PC-3 (cell line): ENCODE measurements at regions not wholly inside any gene's neighbourhood (a gene's known extent, or its start where the extent isn't known, plus 50 kb on each side); places are given as distances from the start of the nearest gene placed in this dataset.

Source experiments
- ATAC-seq: fragments of 200-7000 bp; cut with Tn5 transposase; 2 replicates; pipeline ENCODE4 v1.9.1; 2020; ENCODE audit warnings: mild to moderate bottlenecking, moderate library complexity
- BruUV-seq: library from RNA; stranded (reverse); fragments of 400-500 nt; replicated peaks from 2 replicates; lab custom pipeline; 2021; lab: Mats Ljungman, UMichigan
- CTCF ChIA-PET: fragments of 300-600 bp; sonication (Branson Sonifier 250); formaldehyde crosslinking; loops from one replicate; lab custom pipeline; 2022; ENCODE audit warnings: antibody characterized with exemption; lab: Charles Lee
- POLR2A ChIA-PET: fragments of 300-600 bp; sonication (Branson Sonifier 250); formaldehyde crosslinking; loops from one replicate; lab custom pipeline; 2022; ENCODE audit warnings: antibody characterized with exemption; ENCODE audit not compliant: unreplicated experiment; lab: Charles Lee
- DNase-seq: peaks from one replicate; pipeline ENCODE4 v3.0.0-alpha.2; 2015
- H2AFZ ChIP-seq: fragments of 300-600 bp; sonication (generic); 2 replicates; pipeline ENCODE4 v1.6.0; 2016; ENCODE audit warnings: antibody characterized with exemption, low read length
- H3F3A ChIP-seq: fragments of 300-600 bp; sonication (generic); one replicate; pipeline ENCODE4 v1.6.0; 2017; ENCODE audit warnings: antibody characterized with exemption, low read length, control low read depth, mild to moderate bottlenecking; ENCODE audit not compliant: unreplicated experiment
- H3K27ac ChIP-seq: fragments of 300-600 bp; sonication (generic); 2 replicates; pipeline ENCODE4 v1.5.1; 2016; ENCODE audit warnings: mild to moderate bottlenecking, low read length
- H3K27me3 ChIP-seq: fragments of 300-600 bp; sonication (generic); 2 replicates; pipeline ENCODE4 v1.6.1; 2016; ENCODE audit warnings: low read length, mixed read lengths
- H3K36me3 ChIP-seq: fragments of 300-600 bp; sonication (generic); 2 replicates; pipeline ENCODE4 v1.6.1; 2016; ENCODE audit warnings: low read depth, mixed run types, low read length, mixed read lengths
- H3K4me1 ChIP-seq: fragments of 300-600 bp; sonication (generic); 2 replicates; pipeline ENCODE4 v1.5.1; 2016; ENCODE audit warnings: low read length; ENCODE audit not compliant: insufficient read depth
- H3K4me2 ChIP-seq: fragments of 300-600 bp; sonication (generic); 2 replicates; pipeline ENCODE4 v1.6.0; 2016; ENCODE audit warnings: low read length
- H3K4me3 ChIP-seq: fragments of 300-600 bp; sonication (generic); 2 replicates; pipeline ENCODE4 v1.5.1; 2016; ENCODE audit warnings: mild to moderate bottlenecking, low read length, mixed read lengths
- H3K79me2 ChIP-seq: fragments of 300-600 bp; sonication (generic); 2 replicates; pipeline ENCODE4 v1.6.1; 2017; ENCODE audit warnings: low read length, mixed read lengths
- H3K9ac ChIP-seq: fragments of 300-600 bp; sonication (generic); 2 replicates; pipeline ENCODE4 v1.6.0; 2016; ENCODE audit warnings: mild to moderate bottlenecking, low read length
- H3K9me2 ChIP-seq: fragments of 300-600 bp; sonication (generic); replicated peaks from 2 replicates; pipeline ENCODE4 v1.6.1; 2016; ENCODE audit warnings: mixed run types, low read length, mixed read lengths
- H3K9me3 ChIP-seq: fragments of 300-600 bp; sonication (generic); 2 replicates; pipeline ENCODE4 v1.6.1; 2016; ENCODE audit warnings: low read length, mixed read lengths
- H4K20me1 ChIP-seq: fragments of 300-600 bp; sonication (generic); 2 replicates; pipeline ENCODE4 v1.6.1; 2016; ENCODE audit warnings: low read length, mixed read lengths
- EZH2 ChIP-seq: fragments of 300-600 bp; sonication (generic); IDR thresholded peaks from one replicate; pipeline ENCODE4 v1.6.1; 2017; ENCODE audit warnings: antibody characterized with exemption, mild to moderate bottlenecking, low read length; ENCODE audit not compliant: unreplicated experiment
- EZH2phosphoT487 ChIP-seq: fragments of 300-600 bp; sonication (generic); IDR thresholded peaks from 2 replicates; pipeline ENCODE4 v1.6.1; 2018; ENCODE audit warnings: mild to moderate bottlenecking, antibody characterized with exemption, low read length, borderline replicate concordance
- intact Hi-C: fragments of 100-400 bp; cut with micrococcal nuclease; formaldehyde crosslinking; loops from 2 replicates; pipeline ENCODE4 v1.9.0; 2023
- TF ChIP-seq, protein P1 (sequence below): fragments of 300-600 bp; sonication (generic); conservative IDR thresholded peaks from 2 replicates; pipeline ENCODE4 v1.5.1; 2017; ENCODE audit warnings: antibody characterized with exemption, low read depth, mild to moderate bottlenecking, low read length

DNA sequence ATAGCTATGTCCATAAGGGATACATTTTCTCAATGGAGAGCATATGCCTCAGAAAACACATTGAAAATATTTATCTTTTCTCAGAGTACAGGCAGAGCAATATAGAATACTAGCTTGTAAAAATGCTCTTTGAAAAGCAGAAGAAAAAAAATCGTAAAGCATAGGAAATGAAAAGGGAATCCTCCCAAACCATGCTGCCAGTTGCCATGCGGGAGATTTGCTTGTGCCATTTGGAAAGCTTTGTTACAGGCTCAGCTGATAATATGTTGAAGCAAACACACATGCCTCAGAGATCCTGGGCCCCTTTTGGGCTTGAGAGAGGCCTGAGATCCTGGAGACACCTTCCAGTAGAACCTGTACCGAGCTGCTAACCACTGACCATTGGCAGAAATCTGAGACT, 697.1 kb downstream of the BCL11A start:
- no peaks in the 10 kb centered on the region for H3K9me3 ChIP-seq
- H4K20me1 ChIP-seq = no peaks in the 10 kb centered on the region
- no peaks in the 10 kb centered on the region for H3K36me3 ChIP-seq
- H3K27ac ChIP-seq = no peak overlapping the region
- ATAC-seq (no peak), DNase-seq (no peak)
- no peaks in the 10 kb centered on the region for H3F3A ChIP-seq
- no peaks in the 10 kb centered on the region for H3K27me3 ChIP-seq
- intact Hi-C loops = no loop called here
- no peak overlapping the region for H2AFZ ChIP-seq
- CTCF ChIA-PET = no interaction called here
- H3K4me2 ChIP-seq = no peak overlapping the region
- no peaks in the 10 kb centered on the region for H3K79me2 ChIP-seq
- no peak overlapping the region for H3K4me3 ChIP-seq
- H3K4me1 ChIP-seq = no peaks in the 10 kb centered on the region
- H3K9me2 ChIP-seq = no peaks in the 10 kb centered on the region
- no TSS peak for BruUV-seq
- TF ChIP-seq EZH2phosphoT487 = no peak
- TF ChIP-seq, protein P1, sequence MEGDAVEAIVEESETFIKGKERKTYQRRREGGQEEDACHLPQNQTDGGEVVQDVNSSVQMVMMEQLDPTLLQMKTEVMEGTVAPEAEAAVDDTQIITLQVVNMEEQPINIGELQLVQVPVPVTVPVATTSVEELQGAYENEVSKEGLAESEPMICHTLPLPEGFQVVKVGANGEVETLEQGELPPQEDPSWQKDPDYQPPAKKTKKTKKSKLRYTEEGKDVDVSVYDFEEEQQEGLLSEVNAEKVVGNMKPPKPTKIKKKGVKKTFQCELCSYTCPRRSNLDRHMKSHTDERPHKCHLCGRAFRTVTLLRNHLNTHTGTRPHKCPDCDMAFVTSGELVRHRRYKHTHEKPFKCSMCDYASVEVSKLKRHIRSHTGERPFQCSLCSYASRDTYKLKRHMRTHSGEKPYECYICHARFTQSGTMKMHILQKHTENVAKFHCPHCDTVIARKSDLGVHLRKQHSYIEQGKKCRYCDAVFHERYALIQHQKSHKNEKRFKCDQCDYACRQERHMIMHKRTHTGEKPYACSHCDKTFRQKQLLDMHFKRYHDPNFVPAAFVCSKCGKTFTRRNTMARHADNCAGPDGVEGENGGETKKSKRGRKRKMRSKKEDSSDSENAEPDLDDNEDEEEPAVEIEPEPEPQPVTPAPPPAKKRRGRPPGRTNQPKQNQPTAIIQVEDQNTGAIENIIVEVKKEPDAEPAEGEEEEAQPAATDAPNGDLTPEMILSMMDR = no peak
- no peak for TF ChIP-seq EZH2
- H3K9ac ChIP-seq = no peak overlapping the region
- POLR2A ChIA-PET = no interaction called here

- H3K9me3 ChIP-seq = no peaks in the 10 kb centered on the region
- intact Hi-C loops = no loop called here
Observed at GRCh38 chr2:59853032-59853431, 700.4 kb downstream of the BCL11A start.

DNA sequence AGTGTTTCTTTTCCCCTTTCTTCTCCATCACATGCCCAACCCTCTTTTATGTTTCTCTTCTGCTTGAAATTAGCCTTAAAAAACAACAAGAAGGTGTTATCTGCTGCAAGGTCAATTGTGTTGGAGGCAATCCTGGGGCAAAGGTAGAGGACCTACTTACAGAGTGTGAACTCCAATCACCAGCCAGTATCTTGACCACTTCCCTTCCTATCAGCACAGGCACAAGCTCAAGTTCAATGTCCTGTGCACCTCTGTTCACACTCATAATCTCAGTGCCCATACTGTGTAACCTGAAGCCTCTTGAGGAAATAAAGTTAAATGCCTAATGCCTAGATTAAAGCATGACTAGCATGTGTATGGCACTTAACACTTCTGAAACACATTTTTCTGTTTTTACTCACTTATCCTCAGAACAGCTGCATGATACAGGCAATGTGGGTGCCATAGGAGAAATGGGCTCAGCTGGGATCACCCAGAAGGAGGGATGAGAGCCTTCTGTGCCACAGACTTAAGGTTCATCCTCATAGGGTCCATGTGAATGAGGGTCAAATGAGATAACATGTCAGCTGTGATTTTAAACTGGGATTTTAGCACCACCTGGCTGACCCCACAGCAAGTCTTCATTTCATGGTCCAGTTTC, 701.5 kb downstream of the BCL11A start:
- Histone ChIP-seq H3K9me2 (no peaks in the 10 kb centered on the region), H3K4me3 (no peak overlapping the region), H3K9me3 (no peaks in the 10 kb centered on the region), H3K27me3 (no peaks in the 10 kb centered on the region), H2AFZ (no peak overlapping the region), H3F3A (no peaks in the 10 kb centered on the region), H4K20me1 (no peaks in the 10 kb centered on the region), H3K27ac (no peak overlapping the region), H3K9ac (no peak overlapping the region), H3K4me1 (no peaks in the 10 kb centered on the region), H3K4me2 (no peak overlapping the region), H3K79me2 (no peaks in the 10 kb centered on the region), H3K36me3 (no peaks in the 10 kb centered on the region)
- POLR2A ChIA-PET = no interaction called here
- BruUV-seq = no TSS peak
- intact Hi-C loops = no loop called here
- CTCF ChIA-PET = no interaction called here
- TF ChIP-seq EZH2 (no peak), EZH2phosphoT487 (no peak)
- TF ChIP-seq, protein P1 = no peak
- ATAC-seq (no peak), DNase-seq (no peak)

More at GRCh38 chr2:59853032-59853431, 700.4 kb downstream of the BCL11A start:
- DNase-seq = no peak
- BruUV-seq = no TSS peak
- H3K36me3 ChIP-seq = no peaks in the 10 kb centered on the region
- H3K27me3 ChIP-seq = no peaks in the 10 kb centered on the region
- ATAC-seq = no peak
- no peak overlapping the region for H2AFZ ChIP-seq
- no peaks in the 10 kb centered on the region for H3K4me1 ChIP-seq
- no peaks in the 10 kb centered on the region for H3K79me2 ChIP-seq
- TF ChIP-seq EZH2phosphoT487 = no peak
- TF ChIP-seq, protein P1 = no peak
- TF ChIP-seq EZH2 = no peak
- no peak overlapping the region for H3K27ac ChIP-seq
- ChIA-PET POLR2A (no interaction called here), CTCF (no interaction called here)
- H3K4me2 ChIP-seq = no peak overlapping the region
- no peaks in the 10 kb centered on the region for H3K9me2 ChIP-seq
- H3F3A ChIP-seq = no peaks in the 10 kb centered on the region
- H3K9ac ChIP-seq = no peak overlapping the region
- no peak overlapping the region for H3K4me3 ChIP-seq
- H4K20me1 ChIP-seq = no peaks in the 10 kb centered on the region
